Muscle of leg (tissue), 3 donors: ENCODE measurements at regions not wholly inside any gene's neighbourhood (a gene's known extent, or its start where the extent isn't known, plus 50 kb on each side); places are given as distances from the start of the nearest gene placed in this dataset.

ENCODE experiments used
- DNase-seq: peaks from one replicate; pipeline ENCODE4 v3.0.0; 2013
- H3K27ac ChIP-seq: one replicate; pipeline ENCODE4 v1.5.1; 2013; ENCODE audit warnings: mild to moderate bottlenecking, low read length, control low read depth
- H3K27me3 ChIP-seq: one replicate; pipeline ENCODE4 v1.6.1; 2013; ENCODE audit warnings: low read length; ENCODE audit not compliant: control insufficient read depth, insufficient read depth
- H3K36me3 ChIP-seq: one replicate; pipeline ENCODE4 v1.6.1; 2013; ENCODE audit warnings: low read length; ENCODE audit not compliant: control insufficient read depth, insufficient read depth
- H3K4me1 ChIP-seq: one replicate; pipeline ENCODE4 v1.6.1; 2013; ENCODE audit warnings: low read length; ENCODE audit not compliant: control insufficient read depth, insufficient read depth
- H3K4me3 ChIP-seq: one replicate; pipeline ENCODE4 v1.5.1; 2013; ENCODE audit warnings: low read length, control low read depth
- H3K9me3 ChIP-seq: replicated peaks from 2 replicates; pipeline ENCODE4 v1.6.1; 2013; ENCODE audit warnings: low read depth, low read length; ENCODE audit not compliant: control insufficient read depth
- WGBS: methylation state at CpG from one replicate; pipeline ENCODE4 v1.1.5; 2013; ENCODE audit warnings: missing lambda C conversion rate; ENCODE audit not compliant: insufficient coverage; 5-methylcytosine and 5-hydroxymethylcytosine counted together

- Histone ChIP-seq H3K36me3 (no peaks in the 10 kb centered on the region), H3K9me3 (no peaks in the 10 kb centered on the region), H3K27me3 (no peaks in the 10 kb centered on the region), H3K4me1 (no peaks in the 10 kb centered on the region), H3K27ac (no peak overlapping the region), H3K4me3 (no peak overlapping the region)
- WGBS: no CpG with 5 or more reads among the region's 3 CpGs
- no peak for DNase-seq
Observed at GRCh38 chr16:63066552-63066951, 1030.3 kb upstream of the CDH8 start.

- no peak for DNase-seq
- WGBS: 88% methylated on average over 9 of the region's 10 CpGs
- H3K27ac ChIP-seq: no peak overlapping the region
- H3K36me3 ChIP-seq: no peaks in the 10 kb centered on the region
- no peaks in the 10 kb centered on the region for H3K9me3 ChIP-seq
- H3K27me3 ChIP-seq: no peaks in the 10 kb centered on the region
- no peak overlapping the region for H3K4me3 ChIP-seq
- no peaks in the 10 kb centered on the region for H3K4me1 ChIP-seq
Observed at GRCh38 chr16:63061319-63061718, 1025.1 kb upstream of the CDH8 start.

- no peak for DNase-seq
- 100% methylated on average over 1 of the region's 6 CpGs for WGBS
- H3K9me3 ChIP-seq: no peaks in the 10 kb centered on the region
- no peaks in the 10 kb centered on the region for H3K27me3 ChIP-seq
- no peaks in the 10 kb centered on the region for H3K36me3 ChIP-seq
- H3K4me1 ChIP-seq: no peaks in the 10 kb centered on the region
- H3K4me3 ChIP-seq: no peak overlapping the region
- H3K27ac ChIP-seq: no peak overlapping the region
Observed at GRCh38 chr16:63059676-63060075, 1023.4 kb upstream of the CDH8 start.

- Histone ChIP-seq H3K36me3 (no peaks in the 10 kb centered on the region), H3K4me3 (no peak overlapping the region), H3K27me3 (no peaks in the 10 kb centered on the region), H3K4me1 (no peaks in the 10 kb centered on the region), H3K9me3 (no peaks in the 10 kb centered on the region), H3K27ac (no peak overlapping the region)
- WGBS: no CpG with 5 or more reads among the region's 3 CpGs
- DNase-seq: no peak
Observed at GRCh38 chr16:63057341-63057740, 1021.1 kb upstream of the CDH8 start.

- Histone ChIP-seq H3K4me1 (no peaks in the 10 kb centered on the region), H3K36me3 (no peaks in the 10 kb centered on the region), H3K4me3 (no peak overlapping the region), H3K27me3 (no peaks in the 10 kb centered on the region), H3K9me3 (no peaks in the 10 kb centered on the region), H3K27ac (no peak overlapping the region)
- no peak for DNase-seq
- 80% methylated on average over 1 of the region's 1 CpG for WGBS
Observed at GRCh38 chr16:63050391-63050790, 1014.2 kb upstream of the CDH8 start.

GRCh38 chr16:63038397-63039106 lies 1002.3 kb upstream of the CDH8 start:
- no peaks in the 10 kb centered on the region for H3K36me3 ChIP-seq
- H3K27me3 ChIP-seq: no peaks in the 10 kb centered on the region
- no peaks in the 10 kb centered on the region for H3K9me3 ChIP-seq
- peak; percentile 1 for DNase-seq
- no peak overlapping the region for H3K27ac ChIP-seq
- no peaks in the 10 kb centered on the region for H3K4me1 ChIP-seq
- H3K4me3 ChIP-seq: no peak overlapping the region
- no CpG with 5 or more reads among the region's 7 CpGs for WGBS

GRCh38 chr16:63037761-63038396 lies 1001.6 kb upstream of the CDH8 start:
- no CpG with 5 or more reads among the region's 1 CpG for WGBS
- Histone ChIP-seq H3K27ac (no peak overlapping the region), H3K36me3 (no peaks in the 10 kb centered on the region), H3K4me3 (no peak overlapping the region), H3K9me3 (no peaks in the 10 kb centered on the region), H3K27me3 (no peaks in the 10 kb centered on the region), H3K4me1 (no peaks in the 10 kb centered on the region)
- DNase-seq: no peak

GRCh38 chr16:63018581-63019223 lies 982.5 kb upstream of the CDH8 start:
- Histone ChIP-seq H3K9me3 (no peaks in the 10 kb centered on the region), H3K4me1 (no peaks in the 10 kb centered on the region), H3K27ac (no peak overlapping the region), H3K27me3 (no peaks in the 10 kb centered on the region), H3K36me3 (no peaks in the 10 kb centered on the region), H3K4me3 (no peak overlapping the region)
- WGBS: 90% methylated on average over 3 of the region's 7 CpGs
- DNase-seq: no peak

- DNase-seq: no peak
- H3K27ac ChIP-seq: no peak overlapping the region
- H3K4me1 ChIP-seq: no peaks in the 10 kb centered on the region
- peaks cover 3% of the 10 kb centered on the region for H3K9me3 ChIP-seq
- no peak overlapping the region for H3K4me3 ChIP-seq
- no peaks in the 10 kb centered on the region for H3K36me3 ChIP-seq
- H3K27me3 ChIP-seq: no peaks in the 10 kb centered on the region
Observed at GRCh38 chr16:63008688-63009087, 972.5 kb upstream of the CDH8 start.

- 57% methylated on average over 3 of the region's 3 CpGs for WGBS
Observed at GRCh38 chr16:63005356-63005755, 969.1 kb upstream of the CDH8 start.

More at GRCh38 chr16:63005356-63005755, 969.1 kb upstream of the CDH8 start:
- no peak for DNase-seq
- Histone ChIP-seq H3K27me3 (no peaks in the 10 kb centered on the region), H3K9me3 (peaks cover 3% of the 10 kb centered on the region), H3K27ac (no peak overlapping the region), H3K4me1 (no peaks in the 10 kb centered on the region), H3K36me3 (no peaks in the 10 kb centered on the region), H3K4me3 (no peak overlapping the region)
